GM23338 (cell line): ENCODE measurements at regions not wholly inside any gene's neighbourhood (a gene's known extent, or its start where the extent isn't known, plus 50 kb on each side); places are given as distances from the start of the nearest gene placed in this dataset.

Source experiments
- ATAC-seq: fragments of 200-7000 bp; cut with Tn5 transposase; 3 replicates; pipeline ENCODE4 v1.9.1; 2020
- DNase-seq: peaks from one replicate; pipeline ENCODE4 v3.0.0-alpha.2; 2015; ENCODE audit warnings: low spot score
- H2AFZ ChIP-seq: fragments of 200-600 bp; sonication (generic); 2 replicates; pipeline ENCODE4 v1.8.0; 2016; ENCODE audit warnings: antibody characterized with exemption, mild to moderate bottlenecking, moderate library complexity
- H3F3A ChIP-seq: fragments of 200-600 bp; sonication (generic); replicated peaks from 2 replicates; pipeline ENCODE4 v1.8.0; 2017; ENCODE audit warnings: antibody characterized with exemption, mixed run types, low read depth
- H3K27ac ChIP-seq: fragments of 200-600 bp; sonication (generic); 2 replicates; pipeline ENCODE4 v1.6.1; 2016; ENCODE audit warnings: low read depth
- H3K27me3 ChIP-seq: fragments of 200-600 bp; sonication (generic); 2 replicates; pipeline ENCODE4 v1.8.0; 2016; ENCODE audit warnings: mild to moderate bottlenecking, mixed run types, moderate library complexity; ENCODE audit not compliant: insufficient read depth
- H3K36me3 ChIP-seq: fragments of 200-600 bp; sonication (generic); 2 replicates; pipeline ENCODE4 v1.8.0; 2016; ENCODE audit warnings: mild to moderate bottlenecking; ENCODE audit not compliant: insufficient read depth
- H3K4me1 ChIP-seq: fragments of 200-600 bp; sonication (generic); 2 replicates; pipeline ENCODE4 v1.8.0; 2016; ENCODE audit warnings: mild to moderate bottlenecking, moderate library complexity; ENCODE audit not compliant: insufficient read depth
- H3K4me2 ChIP-seq: fragments of 200-600 bp; sonication (generic); 2 replicates; pipeline ENCODE4 v1.7.1; 2017; ENCODE audit warnings: mixed run types
- H3K4me3 ChIP-seq: fragments of 200-600 bp; sonication (generic); 2 replicates; pipeline ENCODE4 v1.6.1; 2016; ENCODE audit warnings: mixed run types
- H3K79me2 ChIP-seq: fragments of 200-600 bp; sonication (generic); replicated peaks from 2 replicates; pipeline ENCODE4 v1.8.0; 2017; ENCODE audit warnings: mild to moderate bottlenecking; ENCODE audit not compliant: insufficient read depth
- H3K9me2 ChIP-seq: fragments of 200-600 bp; sonication (generic); 2 replicates; pipeline ENCODE4 v1.8.0; 2017; ENCODE audit not compliant: insufficient read depth
- H4K20me1 ChIP-seq: fragments of 200-600 bp; sonication (generic); replicated peaks from 2 replicates; pipeline ENCODE4 v1.8.0; 2017; ENCODE audit warnings: mild to moderate bottlenecking; ENCODE audit not compliant: insufficient read depth
- H3K27ac Mint-ChIP-seq: 2 replicates; pipeline ENCODE4 v1.8.0; 2020; ENCODE audit warnings: inconsistent platforms, mild to moderate bottlenecking, moderate library complexity, mixed read lengths
- H3K27me3 Mint-ChIP-seq: 3 replicates; pipeline ENCODE4 v1.8.0; 2022; ENCODE audit warnings: low read depth, mild to moderate bottlenecking, moderate library complexity, mixed read lengths, inconsistent platforms; ENCODE audit not compliant: insufficient read depth, poor library complexity
- H3K36me3 Mint-ChIP-seq: 3 replicates; pipeline ENCODE4 v1.8.0; 2021; ENCODE audit warnings: low read depth, mild to moderate bottlenecking, inconsistent platforms, moderate library complexity, mixed read lengths
- H3K4me1 Mint-ChIP-seq: 3 replicates; pipeline ENCODE4 v1.8.0; 2020; ENCODE audit warnings: mild to moderate bottlenecking, inconsistent platforms, mixed read lengths
- H3K4me3 Mint-ChIP-seq: 3 replicates; pipeline ENCODE4 v1.8.0; 2021; ENCODE audit warnings: moderate library complexity, mild to moderate bottlenecking, inconsistent platforms, mixed read lengths
- H3K9me3 Mint-ChIP-seq: 3 replicates; pipeline ENCODE4 v1.8.0; 2020; ENCODE audit warnings: moderate library complexity, mild to moderate bottlenecking, inconsistent platforms, mixed read lengths
- CREB1 ChIP-seq: fragments of 250-450 bp; sonication (Bioruptor Pico); IDR thresholded peaks from 2 replicates; pipeline ENCODE4 v1.5.0; 2020; ENCODE audit warnings: low read depth, mild to moderate bottlenecking, moderate library complexity
- CTCF ChIP-seq, 2 experiments: fragments of 200-600 bp in 1 of 2; sonication (generic) in 1 of 2; conservative IDR thresholded peaks; 2 replicates each; pipeline versions ENCODE4 v1.5.1 to v1.6.1; 2016 to 2017; ENCODE audit warnings: antibody characterized with exemption in 2 of 2, low read depth in 2 of 2, mild to moderate bottlenecking in 2 of 2, moderate library complexity in 1 of 2
- JUNB ChIP-seq: IDR thresholded peaks from one replicate; pipeline ENCODE4 v1.6.1; 2016; ENCODE audit warnings: antibody characterized with exemption; ENCODE audit not compliant: unreplicated experiment
- NANOG ChIP-seq: IDR thresholded peaks from 2 replicates; pipeline ENCODE4 v1.6.1; 2016; ENCODE audit warnings: antibody characterized with exemption, borderline replicate concordance
- POLR2AphosphoS5 ChIP-seq: IDR thresholded peaks from 2 replicates; pipeline ENCODE4 v1.6.1; 2016; ENCODE audit warnings: antibody characterized with exemption, low read depth
- REST ChIP-seq: IDR thresholded peaks from one replicate; pipeline ENCODE4 v1.6.1; 2018; ENCODE audit warnings: antibody characterized with exemption; ENCODE audit not compliant: unreplicated experiment
- STAT1 ChIP-seq: IDR thresholded peaks from one replicate; pipeline ENCODE4 v1.6.1; 2016; ENCODE audit warnings: antibody characterized with exemption; ENCODE audit not compliant: unreplicated experiment
- ZNF114 ChIP-seq: fragments of 250-450 bp; sonication (Bioruptor Pico); IDR thresholded peaks from 2 replicates; pipeline ENCODE4 v1.5.0; 2020; ENCODE audit warnings: mild to moderate bottlenecking, moderate library complexity
- ZNF331 ChIP-seq: fragments of 250-450 bp; sonication (Bioruptor Pico); IDR thresholded peaks from 2 replicates; pipeline ENCODE4 v1.5.0; 2020; ENCODE audit warnings: low read depth, mild to moderate bottlenecking, moderate library complexity
- ZNF462 ChIP-seq: fragments of 250-450 bp; sonication (Bioruptor Pico); IDR thresholded peaks from 2 replicates; pipeline ENCODE4 v1.5.0; 2020; ENCODE audit warnings: mild to moderate bottlenecking, moderate library complexity

GRCh38 chr5:53389093-53389492 lies 91.3 kb upstream of the FST start (continued):
- TF ChIP-seq ZNF462 (CRISPR knock-in tag) (no peak), STAT1 (no peak), REST (no peak), NANOG (no peak)

GRCh38 chr5:53392073-53392472 lies 88.4 kb upstream of the FST start:
- Mint-ChIP-seq H3K9me3 (peaks cover 22% of the 10 kb centered on the region), H3K4me1 (no peaks in the 10 kb centered on the region), H3K36me3 (peaks cover 11% of the 10 kb centered on the region; the same call in 2 of the 3 replicates), H3K4me3 (no peak overlapping the region), H3K27me3 (peaks cover 3% of the 10 kb centered on the region), H3K27ac (no peak overlapping the region)
- Histone ChIP-seq H4K20me1 (no peaks in the 10 kb centered on the region), H3K4me1 (no peaks in the 10 kb centered on the region), H3K4me2 (no peak overlapping the region), H3K9me2 (no peaks in the 10 kb centered on the region), H3K36me3 (0 out of 2 replicates have a peak, but pooled peaks cover 3% of the 10 kb centered on the region), H3K27me3 (no peaks in the 10 kb centered on the region), H2AFZ (no peak overlapping the region), H3K27ac (no peak overlapping the region), H3K4me3 (no peak overlapping the region), H3F3A (no peaks in the 10 kb centered on the region), H3K79me2 (no peaks in the 10 kb centered on the region)
- ATAC-seq (no peak), DNase-seq (no peak)
- TF ChIP-seq REST: no peak
- TF ChIP-seq JUNB: no peak
- TF ChIP-seq NANOG: no peak
- no peak for TF ChIP-seq CTCF (conservative IDR thresholded peaks at IDR 0.05; ENCODE audit: low read depth in 2 of 2)
- no peak for TF ChIP-seq ZNF114
- no peak for TF ChIP-seq ZNF331 (CRISPR knock-in tag)
- TF ChIP-seq STAT1: no peak
- TF ChIP-seq POLR2AphosphoS5: no peak
- no peak for TF ChIP-seq CREB1 (CRISPR knock-in tag)
